Spleen (tissue), 7 donors: ENCODE measurements at regions not wholly inside any gene's neighbourhood (a gene's known extent, or its start where the extent isn't known, plus 50 kb on each side); places are given as distances from the start of the nearest gene placed in this dataset.

Source experiments
- CTCF ChIP-seq, 11 experiments: fragments of 200-600 bp in 7 of 11; fragments of 450-650 bp in 4 of 11; sonication (generic) in 4 of 11; IDR thresholded peaks in 8 of 11; conservative IDR thresholded peaks in 3 of 11; 1 replicate in 7 of 11; 2 replicates in 4 of 11; pipeline versions ENCODE4 v1.4.0 to v1.8.0; 2016 to 2021; ENCODE audit warnings: antibody characterized with exemption in 11 of 11, inconsistent platforms in 4 of 11, mild to moderate bottlenecking in 1 of 11
- POLR2A ChIP-seq, 3 donors: fragments of 450-650 bp; IDR thresholded peaks; one replicate each; pipeline ENCODE4 v1.5.1; 2017; ENCODE audit warnings: antibody characterized with exemption in 3 of 3, mild to moderate bottlenecking in 1 of 3
- donor health status: DM: no; HTN: no; CAD: no; lungs with moderate emphysema.
- donor health status: DM: no; HTN: no; CAD: no.
- donor health status: DM: no; HTN: no; CAD: no.

DNA sequence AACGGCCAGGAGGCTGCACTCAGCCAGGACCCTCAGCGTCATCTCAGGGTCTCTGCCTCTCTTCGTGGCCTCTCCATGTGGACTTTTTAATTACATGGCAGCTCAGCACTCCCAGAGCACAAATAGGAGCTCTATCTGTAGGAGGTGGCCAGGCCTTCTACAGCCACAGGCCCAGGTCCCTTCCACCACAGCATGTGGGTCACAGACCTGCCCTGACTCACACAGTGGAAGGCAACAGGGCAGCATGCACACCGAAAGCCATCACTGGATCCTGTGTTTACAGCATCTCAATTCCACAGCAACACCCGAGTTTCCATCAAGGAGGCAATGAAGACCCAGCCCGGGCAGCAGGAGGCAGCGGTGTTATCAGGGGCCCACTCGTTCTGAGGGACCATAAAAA is 65.8 kb upstream of the CD93 start:
- no peak for TF ChIP-seq CTCF (IDR thresholded peaks at IDR 0.05 in 8 of 11, conservative IDR thresholded peaks at IDR 0.05 in 3 of 11)
- TF ChIP-seq POLR2A (IDR thresholded peaks at IDR 0.05): no peak
